ENCODE measurements at regions not wholly inside any gene's neighbourhood (a gene's known extent, or its start where the extent isn't known, plus 50 kb on each side); places are given as distances from the start of the nearest gene placed in this dataset.
"Not testable (repeated sequence)": the region's sequence is repeated elsewhere in the genome, so short reads cannot be mapped to it uniquely, and the experiment has no call there.

DNA sequence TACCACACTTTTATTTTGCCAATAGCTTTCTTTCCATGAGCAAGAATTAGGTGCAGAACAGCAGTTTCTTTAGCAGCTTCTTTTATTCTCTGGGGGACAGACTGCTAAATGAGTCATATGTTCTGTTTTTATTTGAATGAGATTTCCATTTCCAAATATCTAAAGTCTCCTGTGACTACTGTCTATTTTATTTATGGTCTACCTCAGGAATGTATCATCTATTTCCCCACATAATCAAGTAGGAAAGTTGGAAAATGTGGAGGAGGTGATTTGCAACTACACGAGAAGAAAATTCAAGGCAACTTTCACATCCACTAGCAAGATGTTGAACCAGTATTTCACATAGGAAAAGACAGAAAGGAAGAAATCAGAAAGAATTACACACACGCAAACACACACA lies 139.9 kb upstream of the MEX3C start:
- no peak for DNase-seq

DNA sequence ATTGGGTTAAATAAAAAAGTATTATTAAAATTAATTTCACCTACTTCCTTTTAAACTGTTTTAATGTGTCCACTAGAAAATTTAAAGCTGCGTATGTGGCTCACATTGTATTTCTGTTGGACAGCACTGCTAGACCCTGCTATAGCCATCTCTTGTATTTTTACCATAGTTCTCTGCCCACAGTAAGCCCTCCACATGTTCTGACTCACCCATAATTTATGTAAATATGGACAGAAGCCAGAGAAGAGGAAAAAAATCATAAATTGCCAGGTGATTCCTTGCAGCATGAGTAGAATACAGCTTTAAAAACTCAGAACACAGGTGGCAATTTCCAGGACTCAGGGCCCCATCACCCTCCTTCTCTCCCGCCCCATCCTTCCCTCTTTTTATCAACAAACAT lies 142.4 kb upstream of the MEX3C start:
- DNase-seq, result no peak

DNA sequence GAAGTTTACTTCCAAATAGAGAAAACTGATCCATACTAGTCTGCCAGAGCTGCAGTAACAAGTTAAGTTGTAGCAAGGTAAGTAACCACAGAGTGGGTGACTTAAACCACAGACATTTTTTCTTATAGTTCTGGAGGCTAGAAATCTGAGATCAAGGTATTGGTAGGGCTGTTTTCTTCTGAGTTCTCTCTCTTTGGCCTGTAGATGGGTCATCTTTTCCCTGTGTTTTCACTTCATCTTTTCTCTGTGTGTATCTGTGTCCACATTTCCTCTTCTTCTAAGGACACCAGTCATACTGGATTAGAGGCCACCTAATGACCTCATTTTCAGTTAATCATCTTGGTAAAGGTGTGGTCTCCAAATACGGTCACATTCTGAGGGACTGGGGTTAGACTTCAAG lies 142.9 kb upstream of the MEX3C start:
- no peak for DNase-seq

DNA sequence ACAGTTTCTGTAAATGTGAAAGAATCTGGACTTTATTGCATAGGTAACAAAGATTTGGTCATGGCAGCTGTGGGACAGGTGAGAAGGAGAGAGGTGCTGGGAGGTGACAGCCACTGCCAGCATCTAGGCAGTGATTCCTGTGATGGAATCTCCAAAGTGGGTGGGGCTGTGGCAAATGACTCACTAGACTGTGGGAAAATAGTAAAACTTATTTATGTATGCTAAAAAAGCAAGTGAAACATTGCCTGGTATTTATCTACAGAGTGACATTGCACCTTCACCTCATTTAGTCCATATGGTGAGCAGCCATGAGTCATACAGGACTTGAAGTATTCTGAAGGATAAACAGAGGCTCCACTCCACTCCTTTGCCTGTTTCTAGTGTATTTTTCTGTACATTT lies 145.3 kb upstream of the MEX3C start:
- no peak for DNase-seq

DNA sequence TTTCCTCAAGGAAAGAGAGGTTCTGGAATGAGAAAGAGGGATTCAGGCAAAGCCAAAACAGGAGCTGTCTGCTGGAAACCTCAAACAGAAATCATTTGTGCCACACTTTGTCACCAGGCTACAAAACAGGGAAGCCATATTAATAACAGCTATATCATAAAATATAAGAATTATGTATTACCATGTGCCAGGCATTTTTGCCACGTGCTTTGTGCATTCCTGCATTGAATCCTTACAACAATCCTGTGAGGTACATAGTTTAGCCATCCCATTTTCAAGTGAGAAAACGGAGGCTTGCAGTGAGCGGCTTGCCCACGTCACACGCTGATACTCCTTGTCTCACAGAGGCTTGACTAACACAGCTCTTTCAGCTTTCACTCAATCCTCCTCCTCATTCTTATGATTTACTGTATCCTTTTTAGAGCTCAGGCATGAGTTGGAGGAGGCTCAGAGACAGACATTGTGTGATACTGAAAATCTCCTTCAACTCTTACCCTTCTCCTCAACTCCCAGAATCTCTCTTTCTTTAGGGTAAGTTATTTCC lies 148.4 kb upstream of the MEX3C start:
- DNase-seq, result no peak

DNA sequence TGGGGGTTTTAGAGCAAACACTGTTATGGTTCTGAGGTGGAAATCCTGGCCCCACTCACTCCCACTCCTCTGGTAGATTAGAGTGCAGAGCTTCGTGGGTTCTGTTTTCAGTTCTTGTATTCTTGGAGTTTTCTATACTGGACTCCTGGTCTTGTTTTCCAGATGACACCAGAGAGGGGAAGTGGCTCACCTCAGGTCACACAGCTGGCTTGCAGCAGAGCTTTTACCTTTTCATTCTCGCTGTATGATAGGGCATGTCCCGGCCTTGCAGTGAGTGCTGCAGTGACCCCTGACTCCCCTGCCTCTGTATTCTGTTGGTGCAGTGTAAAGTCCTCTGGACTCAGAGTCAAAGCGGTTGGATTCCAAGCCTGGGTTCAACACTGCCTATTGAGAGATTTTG lies 148.9 kb upstream of the MEX3C start:
- no peak for DNase-seq

DNA sequence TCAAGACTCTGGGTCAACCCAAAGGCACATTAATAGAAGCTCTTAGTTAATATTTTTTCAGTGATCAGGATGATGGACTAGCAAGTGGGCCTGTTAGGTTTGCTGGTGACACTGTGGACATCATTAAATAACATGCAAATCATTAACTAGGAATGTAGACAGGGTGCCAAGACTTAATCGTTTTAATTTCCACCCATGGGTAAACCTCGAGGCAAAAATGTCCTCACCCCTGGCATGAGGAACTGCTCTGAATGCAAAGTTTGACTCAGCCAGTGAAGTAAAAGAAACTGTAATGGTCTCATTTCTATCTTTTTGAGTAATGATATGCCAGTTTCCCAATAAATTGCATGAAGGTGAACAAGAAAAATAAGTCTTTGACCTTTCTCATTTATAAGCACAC lies 152.6 kb upstream of the MEX3C start:
- DNase-seq, result no peak

DNA sequence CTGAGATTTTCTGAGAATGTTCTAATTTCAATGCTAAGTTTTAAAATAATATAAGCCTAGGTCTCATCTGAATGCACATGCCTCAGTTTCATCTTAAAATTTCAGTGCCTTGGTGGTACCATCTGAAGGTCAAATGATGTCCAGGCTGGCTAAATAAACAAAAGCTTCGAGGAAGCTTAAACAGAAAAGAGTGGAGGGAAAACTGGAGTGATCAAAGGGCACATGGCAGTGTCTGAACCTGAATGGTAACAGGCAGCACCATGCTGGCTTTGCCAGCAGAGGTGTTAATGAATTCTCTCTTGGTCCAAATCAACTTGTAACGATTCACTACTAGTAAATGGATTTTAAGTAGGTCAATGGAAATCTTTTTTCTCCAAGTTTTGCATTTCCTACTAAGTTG lies 158.4 kb upstream of the MEX3C start:
- no peak for DNase-seq

DNA sequence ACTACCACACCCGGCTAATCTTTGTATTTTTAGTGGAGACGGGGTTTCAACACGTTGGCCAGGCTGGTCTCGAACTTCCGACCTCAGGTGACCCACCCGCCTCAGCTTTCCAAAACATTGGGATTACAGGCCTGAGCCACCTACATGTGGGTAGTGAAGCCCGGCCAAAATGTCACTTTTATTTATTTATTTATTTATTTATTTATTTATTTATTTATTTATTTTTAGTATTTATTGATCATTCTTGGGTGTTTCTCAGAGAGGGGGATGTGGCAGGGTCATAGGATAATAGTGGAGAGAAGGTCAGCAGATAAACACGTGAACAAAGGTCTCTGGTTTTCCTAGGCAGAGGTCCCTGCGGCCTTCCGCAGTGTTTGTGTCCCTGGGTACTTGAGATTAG lies 162.8 kb upstream of the MEX3C start:
- DNase-seq, result not testable (repeated sequence)

DNA sequence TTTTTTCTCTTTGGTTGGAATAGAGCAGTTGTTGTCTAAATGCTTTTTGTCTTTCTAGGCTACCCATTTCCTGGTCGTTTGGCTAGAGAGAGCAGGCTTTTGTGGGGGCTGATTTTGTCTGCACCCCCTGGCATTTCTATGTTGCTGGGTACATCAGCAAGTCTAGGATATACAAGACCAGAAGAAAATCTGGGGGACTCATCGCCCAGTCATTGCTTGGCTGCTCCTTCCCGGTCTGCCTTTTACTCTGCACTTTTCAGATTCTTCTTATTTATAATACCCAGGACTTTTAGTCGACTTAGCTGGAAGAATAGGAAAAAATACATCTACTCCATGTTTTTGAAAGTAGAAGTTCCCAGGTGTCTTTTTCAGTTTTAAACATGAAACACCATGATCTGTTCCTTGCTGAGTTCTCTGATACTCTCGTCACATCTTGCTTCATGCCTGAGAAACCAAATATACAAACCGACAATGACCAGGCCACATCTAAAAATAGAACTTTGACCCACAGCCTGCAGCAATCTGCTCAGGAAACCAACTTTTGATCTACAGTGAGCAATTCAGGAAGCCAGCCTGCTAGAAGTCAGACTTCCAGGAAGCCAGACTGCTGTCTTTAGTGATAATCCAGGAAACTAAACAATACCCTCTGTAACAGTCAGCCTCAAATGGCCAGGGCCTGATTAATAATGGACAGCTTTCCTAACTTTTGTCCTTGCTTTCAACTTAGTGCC lies 163.8 kb upstream of the MEX3C start:
- no peak for DNase-seq

DNA sequence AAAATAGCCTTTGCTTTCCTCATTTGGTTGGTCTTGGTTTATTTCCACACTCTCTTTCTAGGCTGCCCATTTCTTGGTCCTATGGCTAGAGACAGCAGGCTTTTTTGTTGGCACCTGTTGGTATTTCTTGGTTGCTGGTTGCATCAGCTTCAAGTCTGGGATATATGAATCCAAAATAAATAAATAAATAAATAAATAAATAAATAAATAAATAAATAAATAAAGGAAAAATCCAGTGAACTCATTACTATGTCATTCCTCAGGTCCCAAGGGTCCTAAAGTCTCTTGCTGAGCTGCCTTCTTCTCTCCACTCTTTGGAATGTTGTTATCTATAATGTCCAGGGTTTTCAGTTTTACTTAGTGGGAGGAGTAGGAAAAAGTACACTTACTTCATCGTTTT lies 165.9 kb upstream of the MEX3C start:
- DNase-seq, result no peak

DNA sequence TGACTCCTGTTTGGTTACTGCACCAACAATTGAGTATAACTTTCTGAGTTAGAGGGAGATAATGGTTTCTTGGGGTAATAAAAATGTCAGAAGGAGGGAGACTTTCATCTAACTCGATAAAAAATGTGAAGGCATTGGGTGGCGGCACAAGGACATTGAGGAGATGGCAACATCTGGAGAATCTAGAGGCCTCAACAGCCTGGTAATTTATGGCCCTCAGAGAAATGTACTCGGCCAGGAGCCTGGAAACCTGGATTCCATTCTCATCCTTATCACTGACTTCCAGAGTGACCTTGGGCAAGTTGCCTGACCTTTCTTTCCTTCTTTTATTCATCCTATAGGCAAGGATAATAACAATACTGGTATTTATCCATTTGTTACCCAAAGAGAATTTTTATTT lies 173.5 kb upstream of the MEX3C start:
- no peak for DNase-seq

DNA sequence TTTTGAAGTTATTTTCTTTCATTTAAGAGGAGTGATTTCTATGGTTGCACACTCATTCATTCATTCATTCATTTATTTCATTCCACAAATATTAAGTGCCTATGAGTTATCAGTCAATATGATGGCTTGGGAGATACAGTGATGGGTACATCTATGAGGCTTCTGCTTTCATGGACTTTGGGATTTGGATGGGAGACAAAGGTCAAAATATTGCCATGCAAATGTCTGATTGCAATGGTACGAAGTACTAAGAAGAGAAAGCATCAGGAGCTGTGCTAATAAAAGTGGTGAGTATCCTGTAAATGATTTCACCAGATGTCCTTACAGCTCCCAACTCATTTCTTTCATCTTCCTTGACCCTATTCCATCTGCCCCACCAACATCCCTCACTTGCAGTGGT lies 174.4 kb upstream of the MEX3C start:
- DNase-seq, result no peak

DNA sequence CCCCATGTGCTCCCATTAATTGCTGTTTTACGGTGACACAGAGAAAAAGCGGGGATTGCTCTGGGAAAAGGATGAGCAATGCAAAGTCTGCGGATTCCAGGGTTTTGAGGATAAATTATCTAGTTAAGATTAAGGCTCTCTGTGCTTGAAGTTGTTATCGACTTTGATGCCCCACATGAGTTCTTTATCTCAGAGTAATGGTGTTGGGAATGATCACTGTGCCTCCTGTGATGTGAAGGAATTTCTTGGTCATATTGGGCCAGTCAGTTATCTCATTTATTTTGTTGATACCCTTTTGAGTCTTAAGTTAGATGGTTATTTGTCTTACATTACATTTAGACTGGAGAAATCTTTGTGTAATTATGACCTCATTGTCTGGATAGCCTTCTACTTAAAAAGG lies 184.6 kb upstream of the MEX3C start:
- no peak for DNase-seq

DNA sequence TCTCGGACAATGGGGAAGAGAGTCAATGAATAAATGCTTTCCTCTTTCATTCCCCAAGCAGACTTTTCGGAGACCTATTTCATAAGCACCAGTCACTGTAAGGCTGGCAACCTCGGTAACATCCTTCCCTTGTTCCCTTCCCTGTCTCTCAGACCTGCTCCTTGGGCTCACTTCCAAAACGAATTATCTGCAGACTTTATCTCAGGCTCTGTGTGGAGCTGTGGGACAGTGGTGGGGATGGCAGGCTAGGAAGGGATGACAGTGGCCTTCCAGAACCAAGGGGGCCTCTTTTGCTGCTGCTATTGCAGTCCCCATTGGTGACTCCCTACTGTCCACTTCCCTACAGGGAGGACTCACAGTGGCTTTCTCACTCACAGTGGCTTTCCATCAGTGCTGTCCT lies 185.6 kb upstream of the MEX3C start:
- DNase-seq, result no peak

DNA sequence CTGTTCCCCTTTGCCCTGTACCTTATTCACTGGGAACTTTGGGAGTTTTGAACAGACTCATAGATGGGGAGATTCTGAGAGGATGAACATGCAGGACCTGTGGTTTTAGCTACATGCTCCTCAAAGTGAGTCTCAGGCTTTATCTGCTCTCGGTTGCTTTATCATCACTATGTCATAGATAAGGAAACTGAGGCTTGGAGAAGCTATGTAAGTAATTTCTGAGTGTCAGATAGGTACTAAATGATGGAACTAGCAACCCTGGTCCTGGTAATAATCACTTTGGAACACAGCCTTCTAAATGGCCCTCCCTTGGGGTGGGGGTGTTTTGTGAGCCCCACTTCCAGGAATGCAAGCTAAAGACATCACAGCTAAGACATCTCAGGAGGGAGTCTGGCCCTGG lies 186.2 kb upstream of the MEX3C start:
- DNase-seq, result no peak

DNA sequence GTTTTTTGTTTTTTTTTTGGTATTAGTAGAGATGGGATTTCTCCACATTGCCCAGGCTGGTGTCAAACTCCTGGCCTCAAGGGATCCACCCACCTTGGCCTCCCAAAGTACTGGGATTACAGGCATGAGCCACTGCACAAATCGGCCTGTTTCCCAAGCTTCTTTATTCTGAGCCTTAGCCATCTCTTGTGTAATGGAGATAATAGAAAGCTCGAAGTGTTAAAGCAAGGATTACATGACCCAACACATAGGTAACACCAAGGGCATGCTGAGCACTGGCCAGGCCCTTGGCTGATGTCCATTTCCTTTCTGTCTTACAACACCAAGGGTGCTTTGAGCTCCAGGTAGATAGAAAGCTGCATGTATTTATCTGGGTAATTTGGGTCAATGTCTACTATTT lies 187.8 kb upstream of the MEX3C start:
- DNase-seq, result no peak

DNA sequence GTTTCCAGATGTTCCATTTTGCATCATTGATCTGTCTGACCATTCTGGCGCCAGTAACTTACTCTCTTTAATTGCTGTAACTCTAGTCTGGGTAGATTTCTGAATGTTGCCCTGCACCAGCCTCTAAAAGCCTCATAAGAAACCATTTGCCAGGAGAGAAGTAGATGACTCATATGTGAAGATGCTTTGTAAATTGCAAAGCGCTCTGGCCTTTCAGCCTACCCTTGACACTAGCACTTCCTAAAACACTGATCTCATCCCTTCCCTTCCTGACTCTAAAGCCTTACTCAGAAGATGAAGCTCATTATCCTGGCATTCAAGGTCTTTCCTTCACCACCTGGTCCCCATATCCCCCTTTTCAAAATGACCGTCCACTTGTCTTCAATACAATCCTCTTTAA lies 193.2 kb upstream of the MEX3C start:
- no peak for DNase-seq

DNA sequence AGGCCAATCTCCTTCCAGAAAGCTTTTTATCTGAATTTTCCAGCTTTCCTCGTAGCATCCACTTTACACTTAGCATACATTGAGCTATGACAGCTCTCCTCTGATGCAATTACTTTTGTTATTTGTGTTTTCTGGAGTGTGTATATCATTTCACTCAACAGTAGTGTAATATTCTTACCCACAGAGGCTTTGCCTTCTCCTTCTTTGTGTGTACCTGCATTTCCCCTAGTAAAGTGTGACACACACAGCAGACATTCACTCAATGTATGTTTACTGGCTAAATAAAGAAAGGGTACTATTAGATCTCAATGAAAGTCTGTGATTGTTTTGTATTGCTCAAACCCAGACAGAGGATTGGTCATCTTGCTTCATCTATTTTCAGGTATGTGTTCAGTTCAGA lies 193.7 kb upstream of the MEX3C start:
- no peak for DNase-seq

DNA sequence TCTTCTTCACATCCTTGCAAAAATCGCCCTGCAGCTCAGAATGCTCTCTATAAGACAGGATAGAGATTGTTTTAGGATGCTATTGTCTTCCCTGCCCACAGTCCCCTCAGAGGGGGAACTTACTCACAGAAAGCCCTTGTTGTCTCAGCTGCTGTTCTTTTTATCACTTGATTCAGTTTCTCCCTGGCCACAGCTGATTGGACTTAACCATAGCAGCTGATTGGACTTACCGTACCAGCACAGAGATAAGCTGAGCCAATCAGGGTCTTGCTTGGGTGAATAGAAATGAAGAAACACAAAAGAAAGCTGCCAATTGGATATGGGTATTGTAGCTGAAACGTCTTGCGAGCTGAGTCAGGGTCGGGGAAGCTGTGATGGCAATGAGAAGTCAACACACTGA lies 194.2 kb upstream of the MEX3C start:
- no peak for DNase-seq

DNA sequence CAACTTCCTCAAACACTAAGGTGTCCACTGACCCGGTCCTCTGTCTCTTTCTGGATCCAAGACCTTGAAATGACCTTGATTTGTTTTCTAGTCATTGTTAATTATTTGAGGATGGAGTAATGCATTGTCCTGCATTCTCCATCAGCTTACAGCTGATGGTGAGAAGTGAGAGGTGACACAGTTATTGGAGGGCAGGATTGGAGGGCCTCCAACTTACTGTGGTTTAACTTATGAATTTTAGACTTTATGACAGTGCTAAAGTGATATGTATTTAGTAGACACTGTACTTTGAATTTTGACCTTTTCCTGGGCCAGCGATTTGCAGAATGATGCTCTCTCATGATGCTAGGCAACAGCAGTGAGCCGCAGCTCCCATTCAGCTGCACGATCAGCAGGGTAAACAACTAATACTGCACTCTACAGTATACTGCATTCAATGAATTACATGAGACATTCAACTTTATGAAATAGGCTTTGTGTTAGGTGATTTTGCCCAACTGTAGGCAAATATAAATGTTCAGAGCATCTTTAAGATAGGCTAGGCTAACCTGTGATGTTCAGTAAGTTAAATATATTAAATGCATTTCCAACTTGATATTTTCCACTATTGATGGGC lies 200.0 kb upstream of the MEX3C start:
- no peak for DNase-seq

DNA sequence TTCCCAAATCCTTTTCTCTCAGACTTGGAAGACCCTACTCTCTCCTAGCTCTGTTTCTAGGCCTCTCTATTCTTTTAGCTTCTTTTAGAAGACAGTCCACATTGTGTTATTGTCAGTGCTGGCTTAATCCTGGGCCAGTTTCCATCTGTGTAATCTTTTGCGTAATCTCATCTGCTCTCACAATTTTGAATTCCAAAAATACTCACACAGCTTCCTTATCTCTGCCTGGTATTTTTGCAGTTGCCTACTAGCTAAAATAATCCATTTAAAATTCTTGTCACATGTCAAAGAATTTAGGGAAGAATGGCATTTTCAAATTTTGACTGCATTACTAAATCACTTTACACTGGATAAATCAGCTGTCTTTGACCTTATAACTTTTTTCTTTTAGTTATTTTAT lies 200.6 kb upstream of the MEX3C start:
- DNase-seq, result no peak

DNA sequence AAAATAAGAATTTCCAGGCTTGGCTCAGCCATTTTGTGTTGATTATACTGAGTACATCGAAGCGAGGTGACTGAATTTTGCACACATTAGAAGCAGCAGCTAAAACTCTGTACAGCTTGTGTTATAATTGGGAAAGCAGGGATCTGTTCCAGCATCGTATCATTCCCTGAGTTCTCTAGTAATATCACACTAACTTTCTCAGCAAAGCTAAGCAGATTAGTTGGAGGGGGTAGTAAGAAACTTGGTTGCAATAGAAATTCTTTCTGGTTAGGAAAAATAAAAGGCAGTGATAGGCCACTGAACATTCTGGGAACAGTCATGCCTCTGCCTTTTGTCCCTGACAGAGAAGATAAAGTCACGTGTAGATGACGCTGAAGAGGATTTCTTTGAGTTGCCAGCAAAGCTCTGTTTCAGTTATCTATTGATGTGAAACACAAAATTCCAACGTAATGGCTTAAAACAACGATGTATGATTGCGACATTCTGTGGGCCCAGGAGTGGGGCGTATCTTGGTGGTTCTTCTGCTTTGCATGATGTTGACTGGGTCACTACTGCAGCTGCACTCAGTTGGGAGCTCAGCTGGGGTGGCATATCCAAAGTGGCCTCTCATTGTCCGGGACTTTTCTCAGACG lies 202.1 kb upstream of the MEX3C start:
- DNase-seq, result no peak

DNA sequence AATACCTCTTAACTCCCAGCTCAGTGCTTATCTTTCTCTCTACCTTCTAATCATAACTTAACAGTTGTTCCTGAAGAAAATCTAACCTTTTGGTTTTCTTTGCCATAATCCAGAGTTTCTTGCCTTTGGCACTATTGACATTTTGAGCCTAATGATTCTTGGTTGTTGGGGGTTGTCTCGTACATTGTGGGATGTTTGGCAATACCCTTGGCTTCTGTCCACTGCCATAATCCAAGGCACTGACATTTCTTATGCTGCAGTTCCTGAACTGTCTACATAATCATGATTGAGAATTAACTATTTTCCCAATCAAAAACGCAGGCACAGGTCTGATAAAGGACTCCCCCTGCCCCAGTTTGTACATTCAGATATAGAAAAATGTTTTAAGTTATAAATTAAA lies 203.2 kb upstream of the MEX3C start:
- DNase-seq, result no peak

DNA sequence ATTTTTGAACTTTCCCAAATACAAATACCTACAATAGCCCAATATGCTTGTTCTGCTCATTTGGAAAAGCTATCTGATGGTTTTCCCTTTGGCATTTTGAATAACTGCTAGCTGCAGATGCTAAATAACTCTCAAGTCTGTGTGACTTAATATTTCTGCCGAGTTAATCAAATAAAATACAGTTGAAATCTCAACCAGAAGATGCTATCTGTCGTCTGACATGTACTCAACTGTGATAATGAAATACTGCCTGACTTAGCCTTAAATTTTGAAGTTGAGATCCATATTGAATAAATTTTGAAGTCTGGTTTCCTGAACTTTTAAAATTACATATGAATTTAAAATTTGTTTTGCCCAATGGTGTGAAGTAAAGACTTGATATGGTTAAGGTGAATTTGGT lies 204.4 kb upstream of the MEX3C start:
- DNase-seq, result no peak
